IMR-90 (cell line): ENCODE measurements at regions not wholly inside any gene's neighbourhood (a gene's known extent, or its start where the extent isn't known, plus 50 kb on each side); places are given as distances from the start of the nearest gene placed in this dataset.

Experiments
- ATAC-seq: fragments of 200-7000 bp; cut with Tn5 transposase; 2 replicates; pipeline ENCODE4 v1.9.1; 2020; ENCODE audit warnings: low read depth, mild to moderate bottlenecking, moderate library complexity
- BruUV-seq: library from RNA; stranded (reverse); fragments of 400-500 nt; replicated peaks from 2 replicates; lab custom pipeline; 2021; lab: Mats Ljungman, UMichigan
- CTCF ChIA-PET: fragments of 300-600 bp; formaldehyde crosslinking; extraction: SDS; loops from one replicate; lab custom pipeline; 2021; ENCODE audit warnings: antibody characterized with exemption; lab: Yijun Ruan, JAX
- POLR2A ChIA-PET: fragments of 300-600 bp; sonication (Branson Sonifier 250); formaldehyde crosslinking; loops from one replicate; lab custom pipeline; 2022; ENCODE audit warnings: antibody characterized with exemption; ENCODE audit not compliant: unreplicated experiment; lab: Charles Lee
- DNase-seq: peaks from one replicate; pipeline ENCODE4 v3.0.0; 2013
- H2AFZ ChIP-seq: replicated peaks from 2 replicates; pipeline ENCODE3; 2013; ENCODE audit warnings: low read length, mild to moderate bottlenecking; ENCODE audit not compliant: poor library complexity
- H2AK5ac ChIP-seq: 2 replicates; pipeline ENCODE4 v1.6.1; 2013; ENCODE audit warnings: low read depth, low read length, inconsistent platforms
- H2AK9ac ChIP-seq: replicated peaks from 2 replicates; pipeline ENCODE3; 2013; ENCODE audit warnings: mild to moderate bottlenecking, low read depth, low read length, moderate library complexity; ENCODE audit not compliant: poor library complexity
- H2BK120ac ChIP-seq: 2 replicates; pipeline ENCODE4 v1.6.1; 2013; ENCODE audit warnings: low read depth, low read length, inconsistent platforms
- H2BK15ac ChIP-seq: 3 replicates; pipeline ENCODE4 v1.6.1; 2013; ENCODE audit warnings: low read depth, low read length, inconsistent platforms
- H2BK20ac ChIP-seq: 2 replicates; pipeline ENCODE4 v1.6.1; 2013; ENCODE audit warnings: low read depth, mild to moderate bottlenecking, inconsistent platforms, low read length, moderate library complexity
- H2BK5ac ChIP-seq: 2 replicates; pipeline ENCODE4 v1.6.1; 2013; ENCODE audit warnings: mild to moderate bottlenecking, low read depth, low read length, inconsistent platforms; ENCODE audit not compliant: poor library complexity, severe bottlenecking
- H3K14ac ChIP-seq: replicated peaks from 2 replicates; pipeline ENCODE4 v1.6.1; 2013; ENCODE audit warnings: low read depth, low read length, inconsistent platforms
- H3K18ac ChIP-seq: 2 replicates; pipeline ENCODE4 v1.6.1; 2013; ENCODE audit warnings: low read depth, low read length, control low read depth
- H3K23ac ChIP-seq: 2 replicates; pipeline ENCODE4 v1.6.1; 2013; ENCODE audit warnings: low read depth, low read length, inconsistent platforms
- H3K27ac ChIP-seq: 2 replicates; pipeline ENCODE4 v1.5.1; 2013; ENCODE audit warnings: mild to moderate bottlenecking, control low read depth, low read length; ENCODE audit not compliant: insufficient read depth
- H3K27me3 ChIP-seq: 2 replicates; pipeline ENCODE4 v1.6.1; 2013; ENCODE audit warnings: low read length; ENCODE audit not compliant: control insufficient read depth, insufficient read depth
- H3K36me3 ChIP-seq: 2 replicates; pipeline ENCODE4 v1.6.1; 2013; ENCODE audit warnings: low read length, mixed read lengths; ENCODE audit not compliant: control insufficient read depth, insufficient read depth
- H3K4ac ChIP-seq: 2 replicates; pipeline ENCODE4 v1.6.1; 2013; ENCODE audit warnings: low read depth, low read length, inconsistent platforms
- H3K4me1 ChIP-seq: 2 replicates; pipeline ENCODE4 v1.6.1; 2013; ENCODE audit warnings: low read length, mixed read lengths; ENCODE audit not compliant: control insufficient read depth, insufficient read depth
- H3K4me2 ChIP-seq: 2 replicates; pipeline ENCODE4 v1.6.1; 2013; ENCODE audit warnings: low read depth, mild to moderate bottlenecking, control low read depth, low read length, moderate library complexity
- H3K4me3 ChIP-seq: 2 replicates; pipeline ENCODE4 v1.5.1; 2013; ENCODE audit warnings: low read depth, mild to moderate bottlenecking, control low read depth, low read length, moderate library complexity; ENCODE audit not compliant: insufficient read depth
- H3K56ac ChIP-seq: 2 replicates; pipeline ENCODE4 v1.6.1; 2013; ENCODE audit warnings: low read length, inconsistent platforms; ENCODE audit not compliant: insufficient read depth; ENCODE audit errors: extremely low read depth
- H3K79me1 ChIP-seq, 2 experiments: 2 replicates each; pipeline ENCODE4 v1.6.1; 2013; ENCODE audit warnings: low read length in 2 of 2, inconsistent platforms in 1 of 2, low read depth in 1 of 2
- H3K9ac ChIP-seq: 2 replicates; pipeline ENCODE4 v1.6.1; 2013; ENCODE audit warnings: low read depth, low read length, control low read depth
- H3K9me1 ChIP-seq: 2 replicates; pipeline ENCODE4 v1.6.1; 2013; ENCODE audit warnings: low read length, inconsistent platforms; ENCODE audit not compliant: insufficient read depth
- H3K9me3 ChIP-seq: 2 replicates; pipeline ENCODE4 v1.6.1; 2013; ENCODE audit warnings: low read length; ENCODE audit not compliant: control insufficient read depth, insufficient read depth
- H4K20me1 ChIP-seq: 2 replicates; pipeline ENCODE4 v1.6.1; 2013; ENCODE audit warnings: low read length, inconsistent platforms; ENCODE audit not compliant: insufficient read depth
- H4K5ac ChIP-seq: 2 replicates; pipeline ENCODE4 v1.6.1; 2013; ENCODE audit warnings: mild to moderate bottlenecking, low read depth, low read length, control low read depth
- H4K8ac ChIP-seq, 2 experiments: 2 replicates each; pipeline ENCODE4 v1.6.1; 2013; ENCODE audit warnings: low read depth in 2 of 2, low read length in 2 of 2, control low read depth in 1 of 2, inconsistent platforms in 1 of 2
- H4K91ac ChIP-seq: 2 replicates; pipeline ENCODE4 v1.6.1; 2013; ENCODE audit warnings: low read depth, low read length, inconsistent platforms; ENCODE audit not compliant: insufficient read depth
- MXI1 ChIP-seq: IDR thresholded peaks from 2 replicates; pipeline ENCODE4 v1.6.1; 2012; ENCODE audit warnings: low read depth, mild to moderate bottlenecking, low read length, moderate library complexity, borderline replicate concordance
- NFE2L2 ChIP-seq: fragments of 150-350 bp; IDR thresholded peaks from 2 replicates; pipeline ENCODE4 v1.6.1; 2016; ENCODE audit warnings: low read depth, mild to moderate bottlenecking, low read length
- dilution Hi-C: fragments of 300-500 bp; cut with HindIII; formaldehyde crosslinking; loops from one replicate; pipeline ENCODE4 v1.14.3; 2018; ENCODE audit warnings: low sequenced_read_pairs; ENCODE audit not compliant: unreplicated experiment
- in situ Hi-C: fragments of 300-500 bp; cut with MboI; formaldehyde crosslinking; loops from 3 replicates; pipeline ENCODE4 v1.14.3; 2019; ENCODE audit warnings: low sequenced_read_pairs, inconsistent platforms, mixed read lengths
- intact Hi-C: fragments of 100-400 bp; cut with micrococcal nuclease; formaldehyde crosslinking; loops from 2 replicates; pipeline ENCODE4 v1.10.0; 2022

DNA sequence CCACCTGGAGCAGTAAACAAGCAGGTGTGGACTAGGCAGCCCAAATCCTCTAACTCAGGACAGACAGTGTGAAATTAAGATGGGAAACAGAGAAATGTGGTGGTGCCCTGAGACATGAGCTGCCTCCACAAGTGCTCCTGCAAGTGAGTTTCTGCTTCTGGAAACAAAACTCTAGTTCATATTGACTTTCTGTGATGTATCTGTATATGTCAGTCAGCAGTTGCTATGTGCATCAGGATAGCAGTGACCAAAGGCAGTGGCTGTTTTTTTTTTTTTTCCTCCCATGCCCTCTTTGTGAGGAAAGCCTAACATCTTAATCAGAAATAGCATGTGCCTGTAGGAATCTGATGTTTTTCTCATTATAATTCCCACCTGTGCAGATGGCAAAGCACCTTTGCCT, 318.4 kb upstream of the SEMA6A start:
- Histone ChIP-seq H3K9ac (no peak overlapping the region), H3K36me3 (no peaks in the 10 kb centered on the region), H4K8ac (no peak overlapping the region), H2AK9ac (no peak overlapping the region), H2AFZ (no peak overlapping the region), H3K4me3 (no peak overlapping the region), H3K9me3 (peaks cover 6% of the 10 kb centered on the region), H3K14ac (no peak overlapping the region), H4K20me1 (no peaks in the 10 kb centered on the region), H3K79me1 (no peaks in the 10 kb centered on the region), H2BK5ac (no peak overlapping the region), H3K18ac (no peak overlapping the region), H3K4me1 (no peaks in the 10 kb centered on the region), H3K56ac (no peak overlapping the region), H3K4me2 (no peak overlapping the region), H2BK120ac (no peak overlapping the region), H3K23ac (no peak overlapping the region), H3K4ac (no peak overlapping the region), H2BK15ac (no peak overlapping the region), H3K27me3 (no peaks in the 10 kb centered on the region), H3K27ac (no peak overlapping the region), H2AK5ac (no peak overlapping the region), H3K9me1 (no peaks in the 10 kb centered on the region), H2BK20ac (no peak overlapping the region), H4K5ac (no peak overlapping the region), H4K91ac (no peak overlapping the region)
- intact Hi-C loops (no loop called here), in situ Hi-C loops (no loop called here), dilution Hi-C loops (no loop called here)
- BruUV-seq: no TSS peak
- DNase-seq (no peak), ATAC-seq (no peak)
- TF ChIP-seq NFE2L2 (no peak), MXI1 (no peak)
- ChIA-PET POLR2A (no interaction called here), CTCF (interaction anchor here (1.2 kb wide), 1 partner anchor 82 kb away, joined by 3 read pairs; no protein-coding TSS in a partner anchor)
